ENCODE measurements at regions not wholly inside any gene's neighbourhood (a gene's known extent, or its start where the extent isn't known, plus 50 kb on each side); places are given as distances from the start of the nearest gene placed in this dataset.

GRCh38 chrX:107502316-107502715 is 52.9 kb downstream of the FRMPD3 start:
- no peak for DNase-seq

- no peak for DNase-seq
Measured at GRCh38 chrX:107504006-107504405, 54.6 kb downstream of the FRMPD3 start.

GRCh38 chrX:107505223-107505622 is 55.8 kb downstream of the FRMPD3 start:
- DNase-seq, result no peak

GRCh38 chrX:107506596-107507031 is 57.2 kb downstream of the FRMPD3 start:
- DNase-seq, result no peak

- no peak for DNase-seq
Measured at GRCh38 chrX:107507093-107507743, 57.8 kb downstream of the FRMPD3 start.

GRCh38 chrX:107507744-107508117 is 58.3 kb downstream of the FRMPD3 start:
- no peak for DNase-seq

- DNase-seq, result no peak
Measured at GRCh38 chrX:107508925-107509324, 59.5 kb downstream of the FRMPD3 start.

GRCh38 chrX:107514944-107515343 is 65.5 kb downstream of the FRMPD3 start:
- DNase-seq, result no peak

GRCh38 chrX:107521877-107522586 is 72.6 kb downstream of the FRMPD3 start:
- no peak for DNase-seq

GRCh38 chrX:107522901-107523300 is 73.4 kb downstream of the FRMPD3 start:
- no peak for DNase-seq

- no peak for DNase-seq
Measured at GRCh38 chrX:107526141-107526540, 76.7 kb downstream of the FRMPD3 start.

GRCh38 chrX:107530141-107530540 is 80.7 kb downstream of the FRMPD3 start:
- no peak for DNase-seq

- DNase-seq, result no peak
Measured at GRCh38 chrX:107537815-107538214, 88.4 kb downstream of the FRMPD3 start.

GRCh38 chrX:107541244-107541643 is 87.1 kb upstream of the PRPS1 start:
- no peak for DNase-seq

GRCh38 chrX:107542040-107542439 is 86.3 kb upstream of the PRPS1 start:
- DNase-seq, result no peak

GRCh38 chrX:107542500-107542899 is 85.8 kb upstream of the PRPS1 start:
- DNase-seq, result peak; percentile 35

GRCh38 chrX:107547621-107548020 is 80.7 kb upstream of the PRPS1 start:
- DNase-seq, result no peak

- no peak for DNase-seq
Measured at GRCh38 chrX:107548775-107549174, 79.5 kb upstream of the PRPS1 start.

- DNase-seq, result no peak
Measured at GRCh38 chrX:107549504-107549903, 78.8 kb upstream of the PRPS1 start.

- no peak for DNase-seq
Measured at GRCh38 chrX:107551546-107551945, 76.8 kb upstream of the PRPS1 start.

GRCh38 chrX:107552930-107553329 is 75.4 kb upstream of the PRPS1 start:
- DNase-seq, result no peak

- DNase-seq, result no peak
Measured at GRCh38 chrX:107556967-107557366, 71.3 kb upstream of the PRPS1 start.

GRCh38 chrX:107559506-107559905 is 68.8 kb upstream of the PRPS1 start:
- DNase-seq, result no peak

GRCh38 chrX:107560041-107560440 is 68.3 kb upstream of the PRPS1 start:
- no peak for DNase-seq

GRCh38 chrX:107560980-107561379 is 67.3 kb upstream of the PRPS1 start:
- no peak for DNase-seq
